HCT116 (cell line): ENCODE measurements at regions not wholly inside any gene's neighbourhood (a gene's known extent, or its start where the extent isn't known, plus 50 kb on each side); places are given as distances from the start of the nearest gene placed in this dataset.

ENCODE experiments used
- CBX3 ChIP-seq: IDR thresholded peaks from 2 replicates; pipeline ENCODE4 v1.6.1; 2012; ENCODE audit warnings: low read depth
- CEBPB ChIP-seq: IDR thresholded peaks from 2 replicates; pipeline ENCODE4 v1.6.1; 2012; ENCODE audit warnings: low read depth
- CTCF ChIP-seq, 3 experiments: fragments of 200-600 bp in 1 of 3; sonication (generic) in 1 of 3; IDR thresholded peaks in 2 of 3; conservative IDR thresholded peaks in 1 of 3; 2 replicates each; pipeline ENCODE4 v1.5.1; 2012 to 2017; ENCODE audit warnings: low read depth in 2 of 3, low read length in 2 of 3, antibody characterized with exemption in 1 of 3, borderline replicate concordance in 1 of 3, control low read depth in 1 of 3, mild to moderate bottlenecking in 1 of 3, mixed read lengths in 1 of 3, mixed run types in 1 of 3, moderate library complexity in 1 of 3; ENCODE audit not compliant: insufficient read depth in 1 of 3
- EGR1 ChIP-seq: IDR thresholded peaks from 2 replicates; pipeline ENCODE4 v1.6.1; 2012; ENCODE audit warnings: low read depth
- EZH2 ChIP-seq: fragments of 200-600 bp; sonication (generic); IDR thresholded peaks from 2 replicates; pipeline ENCODE4 v1.6.1; 2017; ENCODE audit warnings: antibody characterized with exemption, mixed run types
- EZH2phosphoT487 ChIP-seq: fragments of 200-600 bp; IDR thresholded peaks from 2 replicates; pipeline ENCODE4 v1.6.1; 2018; ENCODE audit warnings: antibody characterized with exemption, borderline replicate concordance
- JUND ChIP-seq: IDR thresholded peaks from 2 replicates; pipeline ENCODE4 v1.6.1; 2012
- MAX ChIP-seq: IDR thresholded peaks from 2 replicates; pipeline ENCODE4 v1.6.1; 2012
- POLR2A ChIP-seq: IDR thresholded peaks from 2 replicates; pipeline ENCODE4 v1.7.0; 2011; ENCODE audit warnings: borderline replicate concordance; ENCODE audit not compliant: insufficient read depth, insufficient read length; ENCODE audit errors: extremely low read depth
- POLR2AphosphoS5 ChIP-seq: IDR thresholded peaks from 2 replicates; pipeline ENCODE4 v1.6.1; 2011; ENCODE audit warnings: mild to moderate bottlenecking, low read depth, low read length, moderate library complexity
- RAD21 ChIP-seq: IDR thresholded peaks from 2 replicates; pipeline ENCODE4 v1.6.1; 2012; ENCODE audit warnings: low read depth, mild to moderate bottlenecking
- SP1 ChIP-seq: IDR thresholded peaks from 2 replicates; pipeline ENCODE4 v1.6.1; 2012; ENCODE audit warnings: low read depth
- ZFX ChIP-seq: fragments of 450-650 bp; IDR thresholded peaks from 2 replicates; pipeline ENCODE4 v1.6.1; 2017
- ZNF274 ChIP-seq: fragments of 200-500 bp; sonication (Bioruptor generic); IDR thresholded peaks from 2 replicates; pipeline ENCODE4 v1.6.1; 2014; ENCODE audit warnings: mild to moderate bottlenecking, low read depth, low read length, inconsistent platforms

- TF ChIP-seq POLR2AphosphoS5, result no peak
- no peak for TF ChIP-seq EZH2
- TF ChIP-seq EZH2phosphoT487, result no peak
- TF ChIP-seq RAD21, result no peak
- TF ChIP-seq CTCF (IDR thresholded peaks at IDR 0.05 in 2 of 3, conservative IDR thresholded peaks at IDR 0.05 in 1 of 3; ENCODE audit: borderline replicate concordance in 1 of 3, insufficient read depth in 1 of 3, low read depth in 2 of 3, low read length in 2 of 3), result no peak
- TF ChIP-seq JUND, result no peak
- no peak for TF ChIP-seq CEBPB
- TF ChIP-seq POLR2A, result no peak
- no peak for TF ChIP-seq MAX
- no peak for TF ChIP-seq EGR1
- no peak for TF ChIP-seq SP1
- TF ChIP-seq ZNF274, result no peak
- TF ChIP-seq ZFX, result no peak
- TF ChIP-seq CBX3, result no peak
Measured at GRCh38 chr17:77657839-77658238, 300.7 kb upstream of the TNRC6C start.
